ENCODE measurements at regions not wholly inside any gene's neighbourhood (a gene's known extent, or its start where the extent isn't known, plus 50 kb on each side); places are given as distances from the start of the nearest gene placed in this dataset.

DNA sequence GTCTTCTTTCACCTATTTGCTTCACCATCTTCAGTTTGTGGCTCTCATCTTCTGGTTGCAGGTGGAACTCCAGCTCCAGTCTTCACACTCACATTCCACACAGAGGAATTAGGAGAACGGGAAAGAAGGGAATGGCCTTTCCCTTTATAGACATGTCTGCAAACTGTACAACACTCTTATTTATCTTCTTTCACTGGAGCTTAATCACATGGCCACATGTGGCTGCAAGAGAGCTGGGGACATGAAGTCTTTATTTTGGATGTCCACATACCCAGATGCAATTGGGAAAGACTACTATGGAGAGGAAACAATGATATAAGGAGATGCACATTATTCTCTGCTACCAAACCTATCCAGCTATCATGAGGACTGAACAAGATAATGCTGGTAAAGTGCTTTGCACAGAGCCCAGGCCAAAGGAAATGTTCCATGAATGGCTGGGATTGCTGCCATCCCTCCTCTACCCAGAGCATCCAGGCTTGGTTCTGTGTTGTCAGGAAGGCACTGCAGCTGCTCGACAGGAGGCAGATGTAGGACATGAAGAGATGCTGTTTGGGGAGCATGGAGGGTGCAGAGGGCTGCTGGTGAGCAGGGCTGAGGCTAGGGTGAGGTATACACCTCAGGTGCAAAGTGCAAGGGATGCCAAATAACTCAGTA, 183.8 kb upstream of the TBX20 start:
- no peak for DNase-seq

DNA sequence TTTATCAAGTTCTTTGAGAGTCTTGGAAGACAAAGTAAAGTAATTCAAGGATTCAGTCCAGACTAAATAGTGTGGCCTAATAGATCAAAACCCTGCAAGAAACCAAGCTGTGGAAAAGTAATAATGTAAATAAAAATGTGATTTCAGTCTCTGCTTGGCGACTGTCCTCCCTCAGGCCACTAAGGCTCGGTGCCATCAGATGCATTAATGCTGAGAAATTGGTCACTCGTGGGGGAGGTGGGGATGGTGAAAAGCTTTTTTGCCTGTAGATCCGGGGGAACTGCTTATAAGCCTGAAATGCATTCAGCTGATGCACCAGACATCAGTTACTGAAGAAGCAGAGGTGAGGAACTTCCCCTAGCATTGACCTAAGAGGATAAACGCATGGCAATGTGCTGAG, 182.6 kb upstream of the TBX20 start:
- DNase-seq: no peak

- DNase-seq: no peak
These were observed 176.8 kb upstream of the TBX20 start for GRCh38 chr7:35430547-35431153.

- peak; percentile 66 for DNase-seq
These were observed 171.1 kb upstream of the TBX20 start for GRCh38 chr7:35424869-35425495.

GRCh38 chr7:35424440-35424839, 170.5 kb upstream of the TBX20 start:
- DNase-seq: no peak

GRCh38 chr7:35422715-35423114, 168.8 kb upstream of the TBX20 start:
- DNase-seq: no peak

DNA sequence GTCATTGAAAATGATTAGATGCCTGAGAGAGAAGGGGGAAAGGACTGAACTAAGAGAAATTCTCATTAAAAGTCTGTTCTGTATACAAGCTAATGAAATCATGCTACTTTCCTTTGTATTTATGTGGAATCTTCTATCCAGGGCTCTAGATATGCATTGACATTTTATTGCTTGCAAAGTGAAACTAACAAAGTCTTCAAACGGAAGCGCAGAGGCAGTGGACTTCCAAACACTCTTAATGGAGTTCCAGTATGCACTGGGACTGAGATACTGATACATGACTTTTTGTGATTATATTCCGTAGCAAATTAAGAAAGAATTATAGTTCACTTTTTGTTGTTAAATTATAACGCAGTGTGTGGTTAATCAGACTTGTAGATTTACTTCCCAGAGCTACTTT, 166.8 kb upstream of the TBX20 start:
- no peak for DNase-seq

- DNase-seq: no peak
These were observed 165.5 kb upstream of the TBX20 start for GRCh38 chr7:35419391-35419755.

- no peak for DNase-seq
These were observed 165.0 kb upstream of the TBX20 start for GRCh38 chr7:35418716-35419390.

- no peak for DNase-seq
These were observed 162.7 kb upstream of the TBX20 start for GRCh38 chr7:35416568-35416967.

DNA sequence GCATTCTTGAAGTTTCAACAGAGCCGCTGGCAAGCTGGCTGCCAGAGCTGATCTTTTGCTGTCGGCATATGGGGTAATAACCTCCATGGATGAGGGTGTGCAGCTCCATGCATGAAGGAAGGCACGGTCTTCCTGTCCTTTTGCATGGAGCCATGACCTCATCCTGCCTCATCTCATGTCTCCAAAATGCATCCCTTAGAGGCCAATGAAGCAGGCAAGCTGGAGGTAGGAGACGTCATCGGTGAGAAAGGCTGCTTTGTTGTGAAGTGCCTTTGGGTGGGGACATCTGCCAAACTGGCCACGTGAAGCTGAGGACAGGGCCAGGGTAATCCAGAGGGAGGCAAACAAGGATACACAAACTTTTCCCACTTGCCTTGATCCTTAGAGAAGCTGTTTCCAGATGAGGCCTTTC, 161.5 kb upstream of the TBX20 start:
- DNase-seq: no peak

GRCh38 chr7:35411331-35411730, 157.4 kb upstream of the TBX20 start:
- DNase-seq: no peak

- DNase-seq: no peak
These were observed 151.6 kb upstream of the TBX20 start for GRCh38 chr7:35405461-35405860.

DNA sequence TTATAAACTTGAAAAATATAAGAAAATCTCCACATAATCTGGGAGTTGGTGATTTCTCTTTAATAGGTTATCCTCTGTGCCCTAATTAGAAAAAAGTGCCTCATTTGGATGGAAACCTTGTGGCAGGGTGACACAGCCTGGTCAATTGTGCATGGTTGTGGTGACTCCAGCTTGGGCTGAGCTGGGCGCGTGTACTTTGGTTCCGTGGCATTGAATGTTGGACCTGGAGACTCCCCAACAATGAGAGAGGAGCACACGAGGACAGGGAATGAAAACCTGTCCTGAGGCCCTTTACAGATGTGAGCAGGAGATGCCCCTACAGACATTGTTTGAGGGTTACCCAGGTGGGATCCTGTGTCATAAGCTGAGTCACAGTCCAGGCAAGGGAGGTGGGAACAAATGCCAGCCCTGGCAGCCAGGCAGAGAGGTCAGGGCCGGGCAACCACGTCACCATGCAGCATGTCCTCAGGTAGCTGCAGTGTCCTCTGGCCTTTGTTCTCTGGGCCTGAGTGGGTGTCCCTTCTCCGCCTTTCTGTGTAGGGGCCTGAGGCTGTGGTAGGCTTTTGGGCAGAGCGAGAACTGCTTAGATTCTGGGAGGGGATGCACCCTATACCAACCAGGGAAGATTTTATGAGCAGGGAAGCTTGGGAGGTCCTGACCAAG, 147.4 kb upstream of the TBX20 start:
- no peak for DNase-seq

DNA sequence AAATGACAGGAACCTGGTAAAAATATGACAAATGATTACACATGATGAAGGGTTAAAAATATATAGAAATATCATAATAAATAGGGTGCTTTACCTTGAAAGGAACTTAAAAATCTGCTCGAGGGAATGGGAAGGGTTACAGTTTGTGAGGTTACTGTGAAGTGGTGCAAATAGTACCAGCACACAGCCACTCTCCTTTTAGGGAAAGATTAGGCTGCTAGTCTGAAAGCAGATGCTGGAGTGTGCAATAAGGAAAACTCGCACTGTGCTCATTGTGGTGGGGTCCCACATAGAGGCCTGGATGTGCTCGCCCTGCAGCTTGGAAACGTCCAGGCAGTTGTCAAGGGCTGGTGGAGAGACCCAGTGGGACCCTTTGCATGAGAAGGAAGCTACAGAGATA, 145.9 kb upstream of the TBX20 start:
- DNase-seq: no peak

DNA sequence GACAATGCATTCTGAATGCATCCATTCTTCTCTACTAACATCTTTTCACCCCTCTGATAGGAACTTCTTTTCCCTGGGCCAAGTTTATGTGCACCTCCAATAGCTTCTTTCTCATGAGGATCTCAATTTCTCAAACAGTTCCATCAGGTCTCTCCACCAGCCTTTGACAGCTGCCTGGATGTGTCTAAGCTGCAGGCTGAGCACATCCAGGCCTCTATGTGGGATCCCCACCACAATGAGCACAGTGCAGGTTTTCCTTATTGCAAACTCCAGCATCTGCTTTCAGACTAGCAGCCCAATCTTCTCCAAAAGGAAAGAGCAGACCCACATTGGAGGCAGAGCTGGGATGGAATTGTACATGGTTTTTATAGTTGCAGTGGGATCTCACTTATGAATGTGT, 145.3 kb upstream of the TBX20 start:
- DNase-seq: no peak

DNA sequence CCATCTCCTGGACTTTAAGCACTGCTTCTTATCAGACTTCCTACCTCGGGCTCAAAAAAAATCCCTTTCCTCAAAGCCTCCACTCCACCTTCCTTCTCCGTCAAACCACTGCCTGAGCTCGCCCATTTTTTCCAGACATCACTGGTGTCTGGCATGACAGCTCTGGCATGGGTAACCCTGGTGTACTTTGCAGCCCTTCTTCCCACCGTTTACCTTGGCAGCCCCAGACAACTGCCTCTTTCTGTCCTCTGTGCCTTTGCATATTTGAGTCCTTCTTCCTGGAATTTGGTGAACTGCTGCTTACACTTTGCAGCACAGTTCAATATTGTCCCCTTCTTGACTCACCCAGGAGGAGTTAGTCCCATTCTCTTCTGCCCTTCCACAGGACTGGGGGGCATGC, 144.6 kb upstream of the TBX20 start:
- DNase-seq: no peak

DNA sequence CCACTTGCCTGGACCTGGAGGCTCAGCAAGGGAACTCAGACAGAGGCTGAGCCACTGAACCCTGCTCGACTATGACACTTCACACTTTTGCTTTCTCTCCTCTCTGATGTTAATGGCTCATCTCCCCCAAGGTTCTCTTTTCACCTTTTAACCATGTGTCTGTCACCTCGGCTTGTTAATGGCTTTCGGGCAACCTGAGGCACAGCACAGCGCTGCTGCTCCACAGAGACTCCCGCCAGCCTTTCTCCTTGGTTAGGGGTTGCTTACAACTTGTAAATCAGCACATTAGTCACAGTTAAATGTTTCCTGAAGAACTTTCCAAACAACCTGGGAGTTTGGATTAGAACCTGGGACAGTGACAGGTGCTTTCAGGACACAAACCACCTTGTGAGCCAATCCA, 136.2 kb upstream of the TBX20 start:
- no peak for DNase-seq

DNA sequence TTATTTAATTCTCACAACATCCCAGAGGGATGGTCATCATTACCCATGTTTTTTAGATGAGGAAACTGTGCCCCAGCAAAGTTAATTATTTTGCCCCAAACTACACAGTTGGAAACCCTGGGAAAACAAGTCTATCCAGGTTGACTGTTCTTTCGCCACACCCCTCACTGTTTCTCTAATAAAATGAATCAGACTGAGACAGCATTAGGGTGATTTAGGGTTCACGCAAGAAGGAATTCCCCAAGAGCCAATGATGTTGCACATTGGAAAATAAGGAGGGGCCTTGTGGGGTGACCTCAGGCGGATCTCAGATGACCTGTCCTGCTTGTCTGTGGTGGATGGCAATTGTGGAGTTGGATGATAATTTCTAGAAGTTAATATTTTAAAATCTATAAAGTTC, 135.7 kb upstream of the TBX20 start:
- no peak for DNase-seq

- no peak for DNase-seq
These were observed 133.2 kb upstream of the TBX20 start for GRCh38 chr7:35386816-35387706.

- DNase-seq: no peak
These were observed 132.3 kb upstream of the TBX20 start for GRCh38 chr7:35386082-35386815.
